IMR-90 (cell line): ENCODE measurements at regions not wholly inside any gene's neighbourhood (a gene's known extent, or its start where the extent isn't known, plus 50 kb on each side); places are given as distances from the start of the nearest gene placed in this dataset.

Source experiments
- ATAC-seq: fragments of 200-7000 bp; cut with Tn5 transposase; 2 replicates; pipeline ENCODE4 v1.9.1; 2020; ENCODE audit warnings: low read depth, mild to moderate bottlenecking, moderate library complexity
- BruUV-seq: library from RNA; stranded (reverse); fragments of 400-500 nt; replicated peaks from 2 replicates; lab custom pipeline; 2021; lab: Mats Ljungman, UMichigan
- CTCF ChIA-PET: fragments of 300-600 bp; formaldehyde crosslinking; extraction: SDS; loops from one replicate; lab custom pipeline; 2021; ENCODE audit warnings: antibody characterized with exemption; lab: Yijun Ruan, JAX
- POLR2A ChIA-PET: fragments of 300-600 bp; sonication (Branson Sonifier 250); formaldehyde crosslinking; loops from one replicate; lab custom pipeline; 2022; ENCODE audit warnings: antibody characterized with exemption; ENCODE audit not compliant: unreplicated experiment; lab: Charles Lee
- DNase-seq: peaks from one replicate; pipeline ENCODE4 v3.0.0; 2013
- H2AFZ ChIP-seq: replicated peaks from 2 replicates; pipeline ENCODE3; 2013; ENCODE audit warnings: low read length, mild to moderate bottlenecking; ENCODE audit not compliant: poor library complexity
- H2AK5ac ChIP-seq: 2 replicates; pipeline ENCODE4 v1.6.1; 2013; ENCODE audit warnings: low read depth, low read length, inconsistent platforms
- H2AK9ac ChIP-seq: replicated peaks from 2 replicates; pipeline ENCODE3; 2013; ENCODE audit warnings: mild to moderate bottlenecking, low read depth, low read length, moderate library complexity; ENCODE audit not compliant: poor library complexity
- H2BK120ac ChIP-seq: 2 replicates; pipeline ENCODE4 v1.6.1; 2013; ENCODE audit warnings: low read depth, low read length, inconsistent platforms
- H2BK15ac ChIP-seq: 3 replicates; pipeline ENCODE4 v1.6.1; 2013; ENCODE audit warnings: low read depth, low read length, inconsistent platforms
- H2BK20ac ChIP-seq: 2 replicates; pipeline ENCODE4 v1.6.1; 2013; ENCODE audit warnings: low read depth, mild to moderate bottlenecking, inconsistent platforms, low read length, moderate library complexity
- H2BK5ac ChIP-seq: 2 replicates; pipeline ENCODE4 v1.6.1; 2013; ENCODE audit warnings: mild to moderate bottlenecking, low read depth, low read length, inconsistent platforms; ENCODE audit not compliant: poor library complexity, severe bottlenecking
- H3K14ac ChIP-seq: replicated peaks from 2 replicates; pipeline ENCODE4 v1.6.1; 2013; ENCODE audit warnings: low read depth, low read length, inconsistent platforms
- H3K18ac ChIP-seq: 2 replicates; pipeline ENCODE4 v1.6.1; 2013; ENCODE audit warnings: low read depth, low read length, control low read depth
- H3K23ac ChIP-seq: 2 replicates; pipeline ENCODE4 v1.6.1; 2013; ENCODE audit warnings: low read depth, low read length, inconsistent platforms
- H3K27ac ChIP-seq: 2 replicates; pipeline ENCODE4 v1.5.1; 2013; ENCODE audit warnings: mild to moderate bottlenecking, control low read depth, low read length; ENCODE audit not compliant: insufficient read depth
- H3K27me3 ChIP-seq: 2 replicates; pipeline ENCODE4 v1.6.1; 2013; ENCODE audit warnings: low read length; ENCODE audit not compliant: control insufficient read depth, insufficient read depth
- H3K36me3 ChIP-seq: 2 replicates; pipeline ENCODE4 v1.6.1; 2013; ENCODE audit warnings: low read length, mixed read lengths; ENCODE audit not compliant: control insufficient read depth, insufficient read depth
- H3K4ac ChIP-seq: 2 replicates; pipeline ENCODE4 v1.6.1; 2013; ENCODE audit warnings: low read depth, low read length, inconsistent platforms
- H3K4me1 ChIP-seq: 2 replicates; pipeline ENCODE4 v1.6.1; 2013; ENCODE audit warnings: low read length, mixed read lengths; ENCODE audit not compliant: control insufficient read depth, insufficient read depth
- H3K4me2 ChIP-seq: 2 replicates; pipeline ENCODE4 v1.6.1; 2013; ENCODE audit warnings: low read depth, mild to moderate bottlenecking, control low read depth, low read length, moderate library complexity
- H3K4me3 ChIP-seq: 2 replicates; pipeline ENCODE4 v1.5.1; 2013; ENCODE audit warnings: low read depth, mild to moderate bottlenecking, control low read depth, low read length, moderate library complexity; ENCODE audit not compliant: insufficient read depth
- H3K56ac ChIP-seq: 2 replicates; pipeline ENCODE4 v1.6.1; 2013; ENCODE audit warnings: low read length, inconsistent platforms; ENCODE audit not compliant: insufficient read depth; ENCODE audit errors: extremely low read depth
- H3K79me1 ChIP-seq, 2 experiments: 2 replicates each; pipeline ENCODE4 v1.6.1; 2013; ENCODE audit warnings: low read length in 2 of 2, inconsistent platforms in 1 of 2, low read depth in 1 of 2
- H3K9ac ChIP-seq: 2 replicates; pipeline ENCODE4 v1.6.1; 2013; ENCODE audit warnings: low read depth, low read length, control low read depth
- H3K9me1 ChIP-seq: 2 replicates; pipeline ENCODE4 v1.6.1; 2013; ENCODE audit warnings: low read length, inconsistent platforms; ENCODE audit not compliant: insufficient read depth
- H3K9me3 ChIP-seq: 2 replicates; pipeline ENCODE4 v1.6.1; 2013; ENCODE audit warnings: low read length; ENCODE audit not compliant: control insufficient read depth, insufficient read depth
- H4K20me1 ChIP-seq: 2 replicates; pipeline ENCODE4 v1.6.1; 2013; ENCODE audit warnings: low read length, inconsistent platforms; ENCODE audit not compliant: insufficient read depth
- H4K5ac ChIP-seq: 2 replicates; pipeline ENCODE4 v1.6.1; 2013; ENCODE audit warnings: mild to moderate bottlenecking, low read depth, low read length, control low read depth
- H4K8ac ChIP-seq, 2 experiments: 2 replicates each; pipeline ENCODE4 v1.6.1; 2013; ENCODE audit warnings: low read depth in 2 of 2, low read length in 2 of 2, control low read depth in 1 of 2, inconsistent platforms in 1 of 2
- H4K91ac ChIP-seq: 2 replicates; pipeline ENCODE4 v1.6.1; 2013; ENCODE audit warnings: low read depth, low read length, inconsistent platforms; ENCODE audit not compliant: insufficient read depth
- BHLHE40 ChIP-seq: fragments of 150-350 bp; IDR thresholded peaks from 2 replicates; pipeline ENCODE4 v1.6.1; 2016; ENCODE audit warnings: mild to moderate bottlenecking, low read depth, low read length
- CEBPB ChIP-seq: IDR thresholded peaks from 2 replicates; pipeline ENCODE4 v1.6.1; 2012; ENCODE audit warnings: low read depth, low read length, improper control_type of control experiment
- CHD1 ChIP-seq: IDR thresholded peaks from 2 replicates; pipeline ENCODE4 v1.6.1; 2012; ENCODE audit warnings: low read depth, low read length, improper control_type of control experiment
- FOS ChIP-seq: fragments of 150-350 bp; IDR thresholded peaks from 2 replicates; pipeline ENCODE4 v1.6.1; 2016; ENCODE audit warnings: low read depth, low read length
- MAFK ChIP-seq: IDR thresholded peaks from 2 replicates; pipeline ENCODE4 v1.6.1; 2012; ENCODE audit warnings: low read depth, low read length, improper control_type of control experiment
- MAZ ChIP-seq: IDR thresholded peaks from 2 replicates; pipeline ENCODE4 v1.6.1; 2012; ENCODE audit warnings: low read depth, mild to moderate bottlenecking, low read length, improper control_type of control experiment, moderate library complexity, borderline replicate concordance
- MXI1 ChIP-seq: IDR thresholded peaks from 2 replicates; pipeline ENCODE4 v1.6.1; 2012; ENCODE audit warnings: low read depth, mild to moderate bottlenecking, low read length, moderate library complexity, borderline replicate concordance
- NFE2L2 ChIP-seq: fragments of 150-350 bp; IDR thresholded peaks from 2 replicates; pipeline ENCODE4 v1.6.1; 2016; ENCODE audit warnings: low read depth, mild to moderate bottlenecking, low read length
- POLR2A ChIP-seq: IDR thresholded peaks from 2 replicates; pipeline ENCODE4 v1.6.1; 2012; ENCODE audit warnings: mild to moderate bottlenecking, low read depth, low read length
- RAD21 ChIP-seq: IDR thresholded peaks from 2 replicates; pipeline ENCODE4 v1.6.1; 2012; ENCODE audit warnings: low read length, improper control_type of control experiment
- RFX5 ChIP-seq: IDR thresholded peaks from 2 replicates; pipeline ENCODE4 v1.8.0; 2012; ENCODE audit warnings: low read depth, mild to moderate bottlenecking, low read length, moderate library complexity
- SMC3 ChIP-seq: fragments of 150-350 bp; IDR thresholded peaks from 2 replicates; pipeline ENCODE4 v1.6.1; 2016; ENCODE audit warnings: low read depth, mild to moderate bottlenecking, antibody characterized with exemption, low read length, moderate library complexity
- WGBS, 2 experiments: methylation state at CpG; one replicate each; pipeline versions ENCODE4 v1.1.5 to v1.1.7; 2013; ENCODE audit warnings: missing lambda C conversion rate in 2 of 2; ENCODE audit not compliant: insufficient read length in 1 of 2; ENCODE audit errors: extremely low coverage in 2 of 2; 5-methylcytosine and 5-hydroxymethylcytosine counted together
- dilution Hi-C: fragments of 300-500 bp; cut with HindIII; formaldehyde crosslinking; loops from one replicate; pipeline ENCODE4 v1.14.3; 2018; ENCODE audit warnings: low sequenced_read_pairs; ENCODE audit not compliant: unreplicated experiment
- in situ Hi-C: fragments of 300-500 bp; cut with MboI; formaldehyde crosslinking; loops from 3 replicates; pipeline ENCODE4 v1.14.3; 2019; ENCODE audit warnings: low sequenced_read_pairs, inconsistent platforms, mixed read lengths
- intact Hi-C: fragments of 100-400 bp; cut with micrococcal nuclease; formaldehyde crosslinking; loops from 2 replicates; pipeline ENCODE4 v1.10.0; 2022
- TF ChIP-seq, protein P1 (sequence below): conservative IDR thresholded peaks from 2 replicates; pipeline ENCODE4 v1.5.1; 2012; ENCODE audit warnings: mild to moderate bottlenecking, low read depth, low read length, improper control_type of control experiment
- TF ChIP-seq, protein P2 (sequence below): fragments of 150-350 bp; IDR thresholded peaks from 2 replicates; pipeline ENCODE4 v1.6.1; 2017; ENCODE audit warnings: mild to moderate bottlenecking, antibody characterized with exemption, low read length, low read depth

- Histone ChIP-seq H3K4me3 (no peak overlapping the region), H3K9ac (no peak overlapping the region), H3K9me3 (no peaks in the 10 kb centered on the region), H2BK120ac (no peak overlapping the region), H2AK5ac (no peak overlapping the region), H3K4ac (no peak overlapping the region), H2BK5ac (no peak overlapping the region), H4K20me1 (no peaks in the 10 kb centered on the region), H3K27me3 (no peaks in the 10 kb centered on the region), H4K5ac (no peak overlapping the region), H2BK20ac (no peak overlapping the region), H3K79me1 (no peaks in the 10 kb centered on the region), H3K56ac (no peak overlapping the region), H3K27ac (no peak overlapping the region), H2BK15ac (no peak overlapping the region), H2AFZ (no peak overlapping the region), H2AK9ac (no peak overlapping the region), H4K91ac (no peak overlapping the region), H4K8ac (no peak overlapping the region), H3K18ac (no peak overlapping the region), H3K9me1 (no peaks in the 10 kb centered on the region), H3K23ac (no peak overlapping the region), H3K4me1 (no peaks in the 10 kb centered on the region), H3K4me2 (no peak overlapping the region), H3K14ac (no peak overlapping the region), H3K36me3 (no peaks in the 10 kb centered on the region)
- TF ChIP-seq MAZ (no peak), NFE2L2 (no peak), SMC3 (no peak), RAD21 (no peak), MAFK (no peak), MXI1 (no peak), CEBPB (no peak), CHD1 (no peak), RFX5 (no peak), POLR2A (no peak), BHLHE40 (no peak), FOS (no peak)
- TF ChIP-seq, protein P1, sequence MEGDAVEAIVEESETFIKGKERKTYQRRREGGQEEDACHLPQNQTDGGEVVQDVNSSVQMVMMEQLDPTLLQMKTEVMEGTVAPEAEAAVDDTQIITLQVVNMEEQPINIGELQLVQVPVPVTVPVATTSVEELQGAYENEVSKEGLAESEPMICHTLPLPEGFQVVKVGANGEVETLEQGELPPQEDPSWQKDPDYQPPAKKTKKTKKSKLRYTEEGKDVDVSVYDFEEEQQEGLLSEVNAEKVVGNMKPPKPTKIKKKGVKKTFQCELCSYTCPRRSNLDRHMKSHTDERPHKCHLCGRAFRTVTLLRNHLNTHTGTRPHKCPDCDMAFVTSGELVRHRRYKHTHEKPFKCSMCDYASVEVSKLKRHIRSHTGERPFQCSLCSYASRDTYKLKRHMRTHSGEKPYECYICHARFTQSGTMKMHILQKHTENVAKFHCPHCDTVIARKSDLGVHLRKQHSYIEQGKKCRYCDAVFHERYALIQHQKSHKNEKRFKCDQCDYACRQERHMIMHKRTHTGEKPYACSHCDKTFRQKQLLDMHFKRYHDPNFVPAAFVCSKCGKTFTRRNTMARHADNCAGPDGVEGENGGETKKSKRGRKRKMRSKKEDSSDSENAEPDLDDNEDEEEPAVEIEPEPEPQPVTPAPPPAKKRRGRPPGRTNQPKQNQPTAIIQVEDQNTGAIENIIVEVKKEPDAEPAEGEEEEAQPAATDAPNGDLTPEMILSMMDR = no peak
- TF ChIP-seq, protein P2, sequence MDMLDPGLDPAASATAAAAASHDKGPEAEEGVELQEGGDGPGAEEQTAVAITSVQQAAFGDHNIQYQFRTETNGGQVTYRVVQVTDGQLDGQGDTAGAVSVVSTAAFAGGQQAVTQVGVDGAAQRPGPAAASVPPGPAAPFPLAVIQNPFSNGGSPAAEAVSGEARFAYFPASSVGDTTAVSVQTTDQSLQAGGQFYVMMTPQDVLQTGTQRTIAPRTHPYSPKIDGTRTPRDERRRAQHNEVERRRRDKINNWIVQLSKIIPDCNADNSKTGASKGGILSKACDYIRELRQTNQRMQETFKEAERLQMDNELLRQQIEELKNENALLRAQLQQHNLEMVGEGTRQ = no peak
- ATAC-seq (no peak), DNase-seq (no peak)
- in situ Hi-C loops = no loop called here
- dilution Hi-C loops = no loop called here
- intact Hi-C loops = no loop called here
- no TSS peak for BruUV-seq
- 50% methylated on average over 1 of the region's 2 CpGs; no CpG with 5 or more reads in 1 of the 2 experiments for WGBS, 2 experiments
- ChIA-PET CTCF (interaction anchor here (0.6 kb wide), 1 partner anchor 147 kb away, joined by 4 read pairs; no protein-coding TSS in a partner anchor), POLR2A (no interaction called here)
These were observed 362.8 kb upstream of the MBL2 start for GRCh38 chr10:53135213-53135896.
